ENCODE measurements at regions not wholly inside any gene's neighbourhood (a gene's known extent, or its start where the extent isn't known, plus 50 kb on each side); places are given as distances from the start of the nearest gene placed in this dataset.
A peak's percentile ranks its signal among the peaks of the same experiment; 100 is the strongest.

DNA sequence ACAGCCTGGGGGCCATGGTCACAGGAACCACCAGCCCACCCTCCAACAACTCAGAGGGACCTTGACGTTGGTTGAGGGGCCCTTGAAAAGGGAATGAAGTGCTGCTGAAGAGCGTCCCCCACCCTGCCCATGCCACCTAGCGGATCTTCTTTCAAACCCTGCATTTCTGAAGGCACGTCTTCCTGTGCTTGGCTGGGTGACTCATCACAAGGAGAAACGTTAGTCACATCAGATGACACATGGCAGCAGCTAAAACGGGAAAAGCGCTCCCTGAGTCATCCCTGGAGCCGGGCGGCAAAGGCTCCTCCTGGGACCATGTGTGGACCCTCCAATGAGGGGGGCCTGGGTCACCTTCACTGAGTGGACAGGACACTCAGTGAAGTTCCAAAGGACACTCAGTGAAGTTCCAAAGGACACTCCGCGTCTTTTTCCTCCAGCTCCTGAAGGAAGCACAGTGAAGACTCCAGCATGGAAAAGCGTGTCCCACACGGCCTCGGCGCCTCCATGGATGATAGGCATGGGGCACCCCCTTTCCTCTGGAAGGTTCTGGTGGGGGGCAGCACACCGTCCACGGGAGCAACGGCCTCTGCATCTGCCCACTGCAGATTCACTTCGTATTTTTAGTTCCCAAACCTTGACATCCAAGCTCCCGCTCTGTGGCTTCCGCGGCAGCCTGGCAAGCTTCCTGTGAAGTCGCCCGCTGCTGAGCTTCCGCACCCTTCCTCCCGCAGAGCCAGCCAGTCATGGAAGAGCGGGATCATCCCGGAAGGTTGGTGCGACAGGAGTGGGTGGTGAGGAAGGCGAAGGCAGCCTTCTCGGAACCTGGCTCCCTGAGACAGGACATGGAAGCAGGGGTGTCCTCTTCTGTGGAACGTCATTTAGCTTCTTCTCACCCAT is 383.4 kb downstream of the VRK1 start:
- intact Hi-C loops (cut with DNase I), result no loop called here
- no peak for DNase-seq
- no peaks in the 10 kb centered on the region for H3K27me3 ChIP-seq (ENCODE audit: control insufficient read depth, insufficient read depth, low read length)
- H3K27ac ChIP-seq (ENCODE audit: low read depth in 2 of 2, low read length in 2 of 2), result no peak overlapping the region
- H3K9ac ChIP-seq (ENCODE audit: low read length in 3 of 3), result no peak overlapping the region
- FAIRE-seq, result no peak
- H3K36me3 ChIP-seq (ENCODE audit: control insufficient read depth in 2 of 3, insufficient read depth in 3 of 3, low read length in 3 of 3), result no peaks in the 10 kb centered on the region
- no peak overlapping the region for H3K4me3 ChIP-seq (ENCODE audit: low read length in 3 of 3)
- no peak for TF ChIP-seq CTCF (IDR thresholded peaks at IDR 0.05; ENCODE audit: borderline replicate concordance, extremely low read depth, insufficient read depth)
- H3K9me3 ChIP-seq (ENCODE audit: control insufficient read depth in 2 of 3, insufficient read depth in 1 of 3, low read length in 3 of 3), result peaks cover 0 to 7% (median 0%) of the 10 kb centered on the region in 3 donors
- H3K4me1 ChIP-seq (ENCODE audit: control insufficient read depth in 2 of 3, insufficient read depth in 2 of 3, low read depth in 1 of 3, low read length in 3 of 3), result no peaks in the 10 kb centered on the region

DNA sequence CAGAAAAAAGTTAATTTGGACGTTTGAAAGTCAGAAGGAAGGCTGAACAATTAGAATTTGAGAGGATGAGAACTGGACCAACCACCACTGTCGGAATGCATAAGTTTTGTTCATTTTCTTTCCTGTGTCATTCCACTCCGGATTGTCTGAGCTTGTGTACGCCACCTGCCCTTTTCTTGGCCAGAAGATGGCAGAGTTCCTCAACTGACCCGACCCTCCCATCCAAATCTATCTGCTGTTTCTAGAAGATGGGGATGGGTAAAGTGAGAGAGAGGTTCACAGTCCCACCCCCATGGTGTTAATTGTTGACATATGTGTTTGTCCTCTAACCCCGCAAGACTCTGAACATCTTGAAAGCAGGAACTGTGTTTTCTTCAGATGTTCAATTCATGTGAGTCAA is 388.0 kb downstream of the VRK1 start:
- intact Hi-C loops (cut with DNase I), result no loop called here
- Histone ChIP-seq H3K27ac (ENCODE audit: low read depth in 2 of 2, low read length in 2 of 2) (no peak overlapping the region), H3K36me3 (ENCODE audit: control insufficient read depth in 2 of 3, insufficient read depth in 3 of 3, low read length in 3 of 3) (no peaks in the 10 kb centered on the region), H3K4me3 (ENCODE audit: low read length in 3 of 3) (no peak overlapping the region), H3K4me1 (ENCODE audit: control insufficient read depth in 2 of 3, insufficient read depth in 2 of 3, low read depth in 1 of 3, low read length in 3 of 3) (no peaks in the 10 kb centered on the region), H3K9ac (ENCODE audit: low read length in 3 of 3) (no peak overlapping the region), H3K27me3 (ENCODE audit: control insufficient read depth, insufficient read depth, low read length) (no peaks in the 10 kb centered on the region), H3K9me3 (ENCODE audit: control insufficient read depth in 2 of 3, insufficient read depth in 1 of 3, low read length in 3 of 3) (peaks cover 0 to 7% (median 0%) of the 10 kb centered on the region in 3 donors)
- peak; percentile 10 for TF ChIP-seq CTCF (IDR thresholded peaks at IDR 0.05; ENCODE audit: borderline replicate concordance, extremely low read depth, insufficient read depth)
- DNase-seq (peak in 3 of 5 donors; percentile 17 to 34 (median 21)), FAIRE-seq (no peak)

GRCh38 chr14:97187916-97188315 is 390.7 kb downstream of the VRK1 start:
- intact Hi-C loops (cut with DNase I), result no loop called here
- no peaks in the 10 kb centered on the region for H3K9me3 ChIP-seq (ENCODE audit: control insufficient read depth in 2 of 3, insufficient read depth in 1 of 3, low read length in 3 of 3)
- no peak overlapping the region for H3K27ac ChIP-seq (ENCODE audit: low read depth in 2 of 2, low read length in 2 of 2)
- DNase-seq (no peak), FAIRE-seq (no peak)
- H3K9ac ChIP-seq (ENCODE audit: low read length in 3 of 3), result no peak overlapping the region
- no peak overlapping the region for H3K4me3 ChIP-seq (ENCODE audit: low read length in 3 of 3)
- H3K27me3 ChIP-seq (ENCODE audit: control insufficient read depth, insufficient read depth, low read length), result no peaks in the 10 kb centered on the region
- no peaks in the 10 kb centered on the region for H3K4me1 ChIP-seq (ENCODE audit: control insufficient read depth in 2 of 3, insufficient read depth in 2 of 3, low read depth in 1 of 3, low read length in 3 of 3)
- H3K36me3 ChIP-seq (ENCODE audit: control insufficient read depth in 2 of 3, insufficient read depth in 3 of 3, low read length in 3 of 3), result no peaks in the 10 kb centered on the region
- no peak for TF ChIP-seq CTCF (IDR thresholded peaks at IDR 0.05; ENCODE audit: borderline replicate concordance, extremely low read depth, insufficient read depth)

Data from kidney (tissue), 13 donors.